Fibroblast of gingiva (primary cell): ENCODE measurements at regions not wholly inside any gene's neighbourhood (a gene's known extent, or its start where the extent isn't known, plus 50 kb on each side); places are given as distances from the start of the nearest gene placed in this dataset.
A peak's percentile ranks its signal among the peaks of the same experiment; 100 is the strongest.

Source experiments
- DNase-seq: peaks from one replicate; pipeline ENCODE4 v3.0.0-alpha.2; 2011; ENCODE audit warnings: low read depth

- no peak for DNase-seq
Observed at GRCh38 chr9:106052735-106053134, 358.4 kb downstream of the TMEM38B start.

GRCh38 chr9:106056328-106056727 is 362.0 kb downstream of the TMEM38B start:
- DNase-seq, result no peak

GRCh38 chr9:106058460-106058859 is 364.1 kb downstream of the TMEM38B start:
- DNase-seq, result no peak

- DNase-seq, result no peak
Observed at GRCh38 chr9:106059886-106060285, 365.5 kb downstream of the TMEM38B start.

- no peak for DNase-seq
Observed at GRCh38 chr9:106060885-106061284, 366.5 kb downstream of the TMEM38B start.

GRCh38 chr9:106062250-106062649 is 367.9 kb downstream of the TMEM38B start:
- DNase-seq, result no peak

- DNase-seq, result no peak
Observed at GRCh38 chr9:106065136-106065535, 370.8 kb downstream of the TMEM38B start.

- DNase-seq, result no peak
Observed at GRCh38 chr9:106065579-106066214, 371.4 kb downstream of the TMEM38B start.

- no peak for DNase-seq
Observed at GRCh38 chr9:106066940-106067524, 372.7 kb downstream of the TMEM38B start.

- DNase-seq, result peak; percentile 11
Observed at GRCh38 chr9:106069241-106069640, 374.9 kb downstream of the TMEM38B start.

GRCh38 chr9:106072421-106072820 is 378.1 kb downstream of the TMEM38B start:
- DNase-seq, result no peak

GRCh38 chr9:106074006-106074405 is 379.7 kb downstream of the TMEM38B start:
- no peak for DNase-seq

- DNase-seq, result peak; percentile 2
Observed at GRCh38 chr9:106075236-106075959, 381.1 kb downstream of the TMEM38B start.

GRCh38 chr9:106075960-106076327 is 381.6 kb downstream of the TMEM38B start:
- DNase-seq, result peak; percentile 68

- DNase-seq, result no peak
Observed at GRCh38 chr9:106076711-106077110, 382.4 kb downstream of the TMEM38B start.

GRCh38 chr9:106077731-106078130 is 383.4 kb downstream of the TMEM38B start:
- no peak for DNase-seq

GRCh38 chr9:106082621-106083020 is 388.3 kb downstream of the TMEM38B start:
- no peak for DNase-seq

- no peak for DNase-seq
Observed at GRCh38 chr9:106084702-106085101, 390.4 kb downstream of the TMEM38B start.

GRCh38 chr9:106085479-106085878 is 391.1 kb downstream of the TMEM38B start:
- DNase-seq, result no peak

- DNase-seq, result no peak
Observed at GRCh38 chr9:106092083-106092482, 397.7 kb downstream of the TMEM38B start.

GRCh38 chr9:106102821-106103220 is 408.5 kb downstream of the TMEM38B start:
- no peak for DNase-seq

- no peak for DNase-seq
Observed at GRCh38 chr9:106104887-106105286, 410.5 kb downstream of the TMEM38B start.

- no peak for DNase-seq
Observed at GRCh38 chr9:106106396-106106795, 412.1 kb downstream of the TMEM38B start.
